Right ventricle myocardium inferior (tissue), 1 donor: ENCODE measurements at regions not wholly inside any gene's neighbourhood (a gene's known extent, or its start where the extent isn't known, plus 50 kb on each side); places are given as distances from the start of the nearest gene placed in this dataset.
"Not testable (repeated sequence)": the region's sequence is repeated elsewhere in the genome, so short reads cannot be mapped to it uniquely, and the experiment has no call there.

Experiments
- ATAC-seq: fragments of 200-7000 bp; cut with Tn5 transposase; one replicate; pipeline ENCODE4 v1.9.1; 2020; ENCODE audit warnings: mild to moderate bottlenecking, moderate library complexity
- DNase-seq: peaks from one replicate; pipeline ENCODE4 v3.0.0; 2021; ENCODE audit errors: missing footprints
- intact Hi-C: fragments of 100-400 bp; cut with DNase I; formaldehyde crosslinking; loops from one replicate; pipeline ENCODE4 v1.11.0; 2022
- donor health status: DM: no; HTN: yes; CAD: no; lungs with severe emphysema.

- intact Hi-C loops = no loop called here
- ATAC-seq = no peak
- no peak for DNase-seq
Measured at GRCh38 chr9:92242260-92243136, 51.0 kb downstream of the IARS1 start.

GRCh38 chr9:92236915-92237314 is 56.6 kb downstream of the IARS1 start:
- DNase-seq (no peak), ATAC-seq (no peak)
- intact Hi-C loops = no loop called here

- DNase-seq (no peak), ATAC-seq (no peak)
- intact Hi-C loops = no loop called here
Measured at GRCh38 chr9:92236465-92236864, 57.0 kb downstream of the IARS1 start.

GRCh38 chr9:92234514-92234913 is 59.0 kb downstream of the IARS1 start:
- DNase-seq (no peak), ATAC-seq (no peak)
- intact Hi-C loops = no loop called here

- ATAC-seq (no peak), DNase-seq (no peak)
- intact Hi-C loops = no loop called here
Measured at GRCh38 chr9:92232190-92232589, 61.3 kb downstream of the IARS1 start.

GRCh38 chr9:92228628-92229027 is 64.9 kb downstream of the IARS1 start:
- intact Hi-C loops = no loop called here
- no peak for DNase-seq
- ATAC-seq = no peak

GRCh38 chr9:92224177-92224576 is 69.3 kb downstream of the IARS1 start:
- DNase-seq (no peak), ATAC-seq (no peak)
- intact Hi-C loops = no loop called here

- ATAC-seq = no peak
- intact Hi-C loops = no loop called here
- DNase-seq = no peak
Measured at GRCh38 chr9:92223758-92224157, 69.7 kb downstream of the IARS1 start.

GRCh38 chr9:92208693-92209524 is 84.6 kb downstream of the IARS1 start:
- no peak for ATAC-seq
- intact Hi-C loops = no loop called here
- no peak for DNase-seq

- intact Hi-C loops = no loop called here
Measured at GRCh38 chr9:92206488-92206887, 87.0 kb downstream of the IARS1 start.

GRCh38 chr9:92203887-92204286 is 88.7 kb upstream of the SPTLC1 start:
- ATAC-seq, intact Hi-C loops, DNase-seq: not testable (repeated sequence)

More at GRCh38 chr9:92206488-92206887, 87.0 kb downstream of the IARS1 start:
- ATAC-seq = no peak
- DNase-seq = no peak

GRCh38 chr9:92198237-92198636 is 83.0 kb upstream of the SPTLC1 start:
- DNase-seq, intact Hi-C loops, ATAC-seq: not testable (repeated sequence)

GRCh38 chr9:92196909-92197308 is 81.7 kb upstream of the SPTLC1 start:
- DNase-seq = no peak
- intact Hi-C loops = no loop called here
- ATAC-seq = no peak

- intact Hi-C loops = no loop called here
- DNase-seq (no peak), ATAC-seq (no peak)
Measured at GRCh38 chr9:92196400-92196799, 81.2 kb upstream of the SPTLC1 start.

- ATAC-seq = no peak
- DNase-seq = no peak
- intact Hi-C loops = no loop called here
Measured at GRCh38 chr9:92191801-92192200, 76.6 kb upstream of the SPTLC1 start.

- ATAC-seq (no peak), DNase-seq (no peak)
- intact Hi-C loops = no loop called here
Measured at GRCh38 chr9:92190536-92190790, 75.2 kb upstream of the SPTLC1 start.

- intact Hi-C loops = no loop called here
- DNase-seq (no peak), ATAC-seq (no peak)
Measured at GRCh38 chr9:92189782-92190535, 74.7 kb upstream of the SPTLC1 start.

GRCh38 chr9:92188969-92189781 is 74.0 kb upstream of the SPTLC1 start:
- DNase-seq (no peak), ATAC-seq (no peak)
- intact Hi-C loops = no loop called here
